ENCODE measurements at regions not wholly inside any gene's neighbourhood (a gene's known extent, or its start where the extent isn't known, plus 50 kb on each side); places are given as distances from the start of the nearest gene placed in this dataset.

DNA sequence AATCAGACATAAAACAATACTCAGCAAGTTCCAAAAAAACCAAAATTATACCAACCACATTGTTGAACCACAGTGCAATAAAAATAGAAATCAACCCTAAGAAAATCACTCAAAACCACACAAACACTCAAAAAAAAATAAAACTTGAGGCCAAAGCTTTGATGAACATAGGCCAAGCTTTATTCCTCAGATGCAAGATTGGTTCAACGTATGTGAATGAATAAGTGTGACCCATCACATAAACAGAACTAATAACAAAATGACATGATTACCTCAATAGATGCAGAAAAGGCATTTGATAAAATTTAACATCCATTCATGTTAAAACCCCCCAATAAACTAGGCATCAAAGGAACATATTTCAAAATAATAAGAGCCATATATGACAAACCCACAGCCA, 506.1 kb upstream of the FZD8 start:
- DNase-seq, result no peak

DNA sequence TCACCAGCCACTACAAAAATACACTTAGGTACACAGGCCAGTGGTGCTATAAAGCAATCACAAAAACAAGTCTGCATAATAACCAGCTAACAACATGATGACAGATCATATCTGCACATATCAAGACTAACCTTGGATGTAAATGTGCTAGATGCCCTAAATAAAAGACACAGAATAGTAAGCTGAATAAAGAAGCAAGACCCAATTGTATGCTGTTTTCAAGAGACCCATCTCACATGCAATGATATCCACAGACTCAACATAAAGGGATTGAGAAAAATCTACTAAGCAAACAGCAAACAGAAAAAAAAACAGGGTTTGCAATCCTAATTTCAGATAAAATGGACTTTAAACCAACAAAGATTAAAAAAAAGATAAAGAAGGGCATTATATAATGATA, 505.4 kb upstream of the FZD8 start:
- no peak for DNase-seq

DNA sequence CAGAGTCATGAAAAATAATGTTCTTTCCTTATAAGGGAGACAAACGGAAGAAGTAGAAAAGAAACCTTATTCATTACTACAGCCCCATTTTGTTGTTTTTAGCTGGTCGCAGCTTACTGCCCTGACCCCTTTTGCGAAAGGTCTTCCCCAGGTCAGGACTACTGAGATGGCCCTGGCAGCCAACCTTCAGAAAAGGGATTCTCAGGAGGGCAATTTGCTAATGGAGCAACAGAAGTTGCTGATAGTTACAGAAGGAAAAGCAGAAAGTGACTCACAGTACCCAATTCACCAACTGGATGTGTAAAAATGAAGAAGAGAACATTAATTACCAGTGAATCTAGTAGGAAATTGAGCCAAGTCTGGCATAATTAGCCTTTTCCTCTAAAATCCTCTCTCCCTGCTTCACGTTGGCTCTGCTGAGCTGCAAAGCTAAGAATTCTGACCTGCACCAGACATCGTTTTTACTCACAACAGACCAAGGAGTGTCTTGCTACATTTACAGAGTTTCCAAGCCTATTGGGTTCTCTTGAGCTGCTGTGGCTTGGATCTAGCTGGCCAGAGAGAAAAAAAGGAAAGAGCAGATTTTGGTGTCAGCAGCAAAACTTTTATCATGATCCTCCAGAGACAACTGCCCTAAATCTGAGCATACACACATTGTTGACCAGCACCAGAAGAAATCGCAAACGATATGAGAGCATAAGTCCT, 499.9 kb upstream of the FZD8 start:
- no peak for DNase-seq

DNA sequence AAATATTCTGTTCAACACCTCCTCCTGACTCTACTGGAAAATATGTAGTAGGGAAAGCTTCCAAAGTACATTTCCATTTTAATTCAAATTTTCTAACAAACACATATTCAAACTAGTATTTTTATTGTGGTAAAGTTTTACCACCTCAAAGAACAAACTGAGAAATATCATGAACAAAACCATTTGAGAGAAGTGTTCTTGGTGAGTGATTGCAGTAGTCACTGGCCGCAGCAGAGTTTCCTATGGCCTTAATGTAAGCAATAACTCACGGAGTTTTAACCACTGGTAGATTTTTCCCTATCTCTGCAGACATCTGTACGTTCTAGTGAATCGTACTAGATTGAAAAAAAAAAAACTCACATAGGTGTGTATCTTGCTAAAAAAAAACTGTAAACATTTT, 487.0 kb upstream of the FZD8 start:
- no peak for DNase-seq

DNA sequence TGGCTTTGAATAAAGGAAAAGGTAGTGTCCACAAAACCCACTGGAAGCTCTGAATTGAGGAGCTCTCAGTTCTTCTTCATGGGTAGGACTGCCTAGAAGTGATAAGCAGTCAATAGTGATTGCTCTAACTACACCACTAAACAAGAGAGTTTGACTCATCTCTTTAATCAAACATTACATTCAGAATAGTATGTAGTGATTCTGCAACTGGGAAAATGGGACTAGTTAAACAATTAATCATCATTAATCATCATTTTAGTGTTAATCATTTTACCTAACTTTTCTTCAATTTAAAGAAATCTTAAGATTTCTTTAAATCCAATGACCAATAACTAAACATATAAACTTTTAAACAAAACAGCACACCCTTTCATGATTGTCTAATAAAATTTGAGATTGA, 484.0 kb upstream of the FZD8 start:
- DNase-seq, result no peak

DNA sequence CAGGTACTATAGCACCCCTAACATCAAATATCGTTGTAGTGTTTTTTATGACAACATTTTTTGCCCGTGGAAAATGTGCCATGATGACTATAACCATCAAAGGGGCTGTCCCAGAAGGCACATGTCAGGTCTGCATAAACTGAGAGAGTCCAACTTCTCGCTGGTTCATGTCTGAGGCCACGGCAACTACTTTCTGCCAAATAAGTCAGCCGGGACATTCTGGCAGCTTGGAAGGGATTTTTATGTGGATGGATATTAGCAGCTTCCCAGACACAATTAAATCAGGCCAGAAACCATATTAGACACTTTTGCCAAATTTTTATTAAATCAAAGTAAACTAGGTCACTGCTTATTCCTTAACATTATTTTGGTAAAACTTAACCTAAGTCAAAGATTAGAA, 477.4 kb upstream of the FZD8 start:
- no peak for DNase-seq

DNA sequence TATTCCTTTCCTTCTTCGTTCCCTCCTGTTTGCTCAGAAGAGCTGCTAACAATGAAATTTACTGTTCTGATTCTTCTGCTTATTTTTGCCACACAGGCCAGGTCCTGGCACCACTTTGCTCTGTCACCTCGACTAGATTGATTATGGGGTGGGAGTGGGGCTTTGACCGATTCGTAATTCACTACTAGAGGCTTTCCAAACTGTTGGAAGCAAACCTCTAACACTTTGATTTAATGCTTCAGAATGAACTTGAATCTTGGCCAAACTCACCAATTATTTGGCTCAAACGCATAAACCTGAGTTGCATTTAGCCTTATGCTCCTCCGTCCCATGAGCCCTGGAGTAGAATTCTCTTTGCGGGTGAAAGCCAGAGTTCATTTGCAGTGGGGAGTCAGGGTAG, 476.2 kb upstream of the FZD8 start:
- no peak for DNase-seq

DNA sequence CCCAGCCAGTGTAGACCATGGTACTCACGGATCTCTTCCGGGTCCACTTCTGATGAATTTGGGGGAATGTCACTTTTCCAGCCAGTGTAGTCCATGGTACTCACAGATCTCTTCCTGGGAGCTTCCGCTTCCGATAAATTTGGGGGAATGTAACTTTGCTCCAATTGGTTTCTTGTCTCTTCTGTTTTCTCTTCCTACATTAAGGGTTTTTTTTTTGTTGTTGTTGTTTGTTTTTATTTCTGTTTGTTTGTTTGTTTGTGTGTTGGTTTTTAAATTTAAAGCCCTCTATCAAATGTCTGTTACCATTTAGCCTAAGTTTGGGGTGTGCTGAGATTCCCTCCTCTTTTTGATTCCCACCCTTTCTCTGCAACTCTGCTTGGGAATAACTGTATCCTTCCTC, 475.8 kb upstream of the FZD8 start:
- no peak for DNase-seq

DNA sequence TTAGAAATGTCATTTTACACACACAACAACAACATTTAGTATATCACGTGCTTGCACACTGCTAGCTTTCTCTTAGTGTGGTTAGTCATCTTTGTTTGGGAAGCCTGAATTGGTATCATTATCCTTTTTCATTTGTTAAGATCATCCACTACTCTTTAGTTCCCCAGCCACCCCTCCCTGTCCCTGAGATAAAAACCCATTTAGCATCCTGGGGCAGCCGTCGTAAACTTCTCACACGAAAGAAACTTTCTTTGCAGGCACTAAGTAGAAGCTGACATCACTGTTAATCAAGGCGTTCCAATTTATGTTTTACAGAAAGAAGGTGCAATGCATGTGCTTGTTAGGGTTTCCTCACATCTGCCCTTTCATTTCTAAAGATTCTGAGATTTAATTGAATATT, 475.1 kb upstream of the FZD8 start:
- DNase-seq, result no peak

DNA sequence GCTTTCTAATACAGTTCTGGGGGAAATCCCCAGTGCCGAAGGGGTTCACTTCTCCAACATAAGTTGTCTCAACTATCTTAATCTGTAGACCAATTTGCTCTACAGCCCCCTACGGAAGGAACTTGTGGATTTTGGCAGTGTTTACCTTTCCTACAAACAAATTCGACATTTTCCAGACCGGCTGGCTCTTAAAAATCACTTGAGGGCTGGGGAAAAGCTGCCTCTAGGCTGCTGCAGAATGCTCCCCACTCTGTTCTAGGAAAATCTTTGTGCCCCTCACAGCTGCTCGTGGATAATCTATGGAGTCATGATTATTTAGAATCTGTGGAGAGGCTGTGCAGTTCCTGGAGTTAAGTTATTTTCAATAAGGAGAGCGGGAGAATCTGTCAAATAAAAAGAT, 474.6 kb upstream of the FZD8 start:
- no peak for DNase-seq

DNA sequence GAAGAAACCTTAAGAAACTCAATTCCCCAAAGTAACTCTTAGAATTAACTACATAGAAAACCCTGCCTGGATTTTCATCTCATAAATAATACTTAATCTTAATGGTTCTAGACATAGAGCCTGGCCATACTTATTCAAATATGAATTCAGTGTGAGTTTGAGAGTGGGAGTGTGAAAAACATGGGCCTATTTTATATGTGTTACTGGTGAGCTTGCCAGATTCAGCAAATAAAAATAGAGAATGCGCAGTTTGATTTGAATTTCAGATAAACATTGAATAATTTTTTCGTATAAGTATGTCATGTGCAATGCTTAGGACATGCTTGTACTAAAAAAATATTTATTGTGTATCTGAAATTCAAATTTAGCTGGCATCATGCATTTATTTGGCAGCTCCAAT, 473.9 kb upstream of the FZD8 start:
- no peak for DNase-seq

DNA sequence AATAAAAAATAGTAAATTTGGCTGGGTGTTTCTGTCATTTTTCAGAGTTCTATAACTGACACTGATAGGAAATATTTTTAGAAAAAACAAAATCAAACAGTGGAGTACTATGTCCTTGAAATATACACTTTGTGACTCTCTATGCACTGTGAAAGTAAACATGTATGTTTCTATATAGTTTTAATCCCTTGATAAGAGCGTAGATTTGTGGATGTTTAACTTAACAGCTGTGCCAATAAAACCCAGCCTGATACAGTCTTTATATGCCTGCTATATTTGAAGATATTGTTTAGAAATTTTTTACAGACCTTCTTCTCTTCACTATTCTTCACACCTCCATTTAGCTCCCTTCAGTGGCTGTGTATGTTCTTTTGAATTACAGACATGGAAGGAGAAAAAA, 473.3 kb upstream of the FZD8 start:
- DNase-seq, result no peak

DNA sequence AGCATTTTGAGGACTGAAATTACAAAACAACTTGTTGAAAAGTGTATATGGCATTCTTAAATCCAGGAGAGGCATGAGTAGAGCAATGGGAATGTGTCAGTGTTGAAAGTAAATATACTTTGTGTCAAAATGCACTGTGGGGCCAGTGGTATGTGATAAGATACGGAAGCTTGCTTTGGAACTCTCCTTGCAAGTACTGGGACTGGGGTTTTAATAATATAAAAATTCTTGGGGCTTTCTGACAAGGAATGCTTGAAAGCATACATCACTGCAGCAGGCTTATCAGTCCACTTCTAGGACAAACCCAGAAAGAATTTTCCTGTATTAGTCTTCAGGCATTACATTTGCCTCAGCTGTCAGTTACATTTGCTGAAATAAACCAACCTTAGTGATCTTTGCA, 472.8 kb upstream of the FZD8 start:
- DNase-seq, result no peak

DNA sequence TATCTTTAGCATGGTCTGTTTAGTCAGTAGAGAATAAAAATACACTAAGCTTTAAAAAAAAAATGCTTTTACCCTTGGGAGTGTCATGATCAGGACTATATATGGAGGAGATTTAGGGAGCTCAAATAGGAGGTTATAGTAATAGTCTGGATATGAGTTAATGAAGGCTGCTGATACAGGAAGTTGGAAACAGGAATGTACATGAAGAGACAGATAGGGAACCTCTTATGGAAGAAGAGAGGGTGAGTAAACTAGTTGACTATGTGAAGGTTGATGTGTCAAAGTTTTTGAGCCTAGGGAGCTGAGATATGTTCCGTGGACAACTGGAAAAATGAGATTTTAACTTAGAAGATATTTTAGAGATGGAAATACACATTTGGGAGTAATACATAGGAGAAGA, 472.0 kb upstream of the FZD8 start:
- DNase-seq, result no peak

DNA sequence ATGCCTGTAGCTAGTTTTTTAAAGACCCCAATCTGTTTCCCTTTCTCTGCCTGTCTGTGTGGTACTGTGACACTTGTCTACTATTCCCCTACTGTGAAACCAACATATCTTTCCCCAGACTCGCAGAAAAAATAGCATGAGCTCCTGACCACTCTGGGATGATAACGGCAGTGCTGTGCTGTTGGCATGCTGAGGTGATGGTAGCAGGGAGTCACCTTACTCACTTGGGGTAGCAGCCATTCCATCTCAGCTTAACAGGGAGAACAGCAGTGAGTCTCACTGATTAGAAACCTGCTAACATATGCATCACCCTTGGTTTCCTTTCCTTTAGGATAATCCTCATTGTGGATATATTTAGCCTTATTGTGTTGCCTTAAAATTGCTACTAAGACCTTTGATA, 469.6 kb upstream of the FZD8 start:
- DNase-seq, result no peak

DNA sequence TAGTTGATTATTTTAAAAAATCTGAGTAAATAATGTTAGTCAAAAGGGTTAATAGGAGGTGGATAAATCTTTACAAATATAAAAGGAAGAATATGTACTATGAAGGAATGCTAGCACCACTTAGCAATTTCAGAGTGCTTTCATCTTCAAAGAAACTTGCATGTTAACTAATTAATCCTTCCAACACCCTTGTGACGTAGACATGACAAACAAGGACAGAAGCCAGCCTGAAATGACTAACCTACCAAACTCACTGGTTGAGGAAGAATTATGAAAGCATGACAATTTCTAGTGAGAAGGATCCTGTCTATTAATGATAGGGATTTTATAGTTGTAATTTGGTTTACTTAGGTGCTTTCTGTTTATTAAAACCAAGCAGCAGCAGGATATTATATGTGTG, 468.0 kb upstream of the FZD8 start:
- DNase-seq, result no peak

DNA sequence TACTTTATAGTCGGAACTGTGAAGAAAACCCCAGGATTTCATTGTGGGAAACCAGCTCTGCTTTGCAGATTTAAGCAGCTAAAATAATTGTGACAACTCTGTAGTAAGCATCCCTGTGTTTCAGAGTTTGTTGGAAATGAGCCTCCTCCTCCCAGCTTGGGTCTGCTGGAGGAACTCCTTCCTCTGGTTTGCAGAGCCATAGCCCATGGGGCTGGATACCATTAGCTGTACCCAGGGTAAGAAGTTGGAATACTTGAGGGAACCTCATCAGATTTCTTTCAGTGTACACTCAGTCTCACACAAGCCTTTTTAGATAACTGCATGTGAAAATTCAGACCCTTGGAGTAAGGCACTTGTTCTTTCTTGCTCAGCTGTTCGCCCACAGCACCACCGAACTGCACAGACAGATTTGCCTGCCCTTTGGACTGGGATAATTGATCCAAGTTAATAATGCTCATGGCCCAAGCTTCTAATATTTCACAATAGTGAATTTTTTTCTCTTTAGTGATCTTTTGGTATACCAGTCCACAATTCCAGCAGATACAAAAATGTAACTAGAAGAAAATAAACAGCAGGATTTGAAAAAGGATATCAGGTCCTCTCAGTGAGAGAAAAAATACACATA, 467.4 kb upstream of the FZD8 start:
- DNase-seq, result no peak

DNA sequence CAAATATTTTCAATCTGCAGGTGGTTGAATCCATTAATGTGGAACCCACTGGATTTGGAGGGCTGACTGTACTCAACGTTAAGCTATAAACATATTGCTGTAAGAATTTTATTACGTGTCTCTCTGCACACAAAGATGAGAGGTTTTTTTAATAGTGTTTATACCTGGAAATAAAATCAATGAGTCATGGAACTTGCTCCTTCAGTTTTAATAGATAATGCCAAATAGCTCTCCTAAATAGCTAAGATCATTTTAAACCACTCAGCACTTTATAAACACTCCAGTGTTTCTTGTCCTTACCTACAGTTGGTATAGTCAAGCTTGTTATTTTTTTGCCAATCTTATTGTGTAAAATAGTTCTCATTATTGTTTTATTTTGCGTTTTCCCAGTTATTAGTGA, 455.6 kb upstream of the FZD8 start:
- DNase-seq, result no peak

DNA sequence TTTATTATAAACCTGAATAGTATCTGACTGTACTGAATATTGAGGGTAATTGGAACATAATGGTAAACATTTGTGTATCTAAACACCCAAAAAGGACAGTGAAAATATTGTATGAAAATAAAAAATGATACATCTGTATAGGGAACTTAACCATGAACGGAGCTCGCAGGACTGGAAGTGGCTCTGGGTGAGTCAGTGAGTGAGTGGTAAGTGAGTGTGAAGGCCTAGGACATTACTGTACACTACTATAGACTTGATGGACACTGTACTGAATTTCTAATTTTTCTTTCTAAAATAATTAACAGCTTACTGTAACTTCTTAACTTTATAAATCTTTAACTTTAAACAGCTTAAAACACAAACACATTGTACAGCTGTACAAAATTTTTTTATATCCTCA, 454.5 kb upstream of the FZD8 start:
- DNase-seq, result no peak

DNA sequence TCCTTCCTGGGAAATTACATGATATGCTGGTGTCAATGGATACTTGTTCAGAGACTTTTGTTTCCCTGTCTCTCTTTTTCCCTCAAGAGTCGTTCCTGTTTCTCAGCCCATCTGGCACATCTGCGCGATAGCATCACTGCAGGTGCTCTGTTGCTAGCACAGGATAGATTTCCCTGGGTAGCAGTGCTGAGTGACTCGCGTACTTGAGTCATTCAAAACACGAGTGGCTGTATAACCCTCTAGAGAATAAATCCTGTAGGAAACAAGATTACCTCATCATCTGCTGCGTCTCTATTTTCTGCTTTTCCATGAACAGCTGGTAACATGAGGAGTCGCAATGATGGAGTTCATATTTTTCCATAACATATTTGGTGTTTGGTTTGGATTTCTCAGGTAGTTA, 452.0 kb upstream of the FZD8 start:
- no peak for DNase-seq

DNA sequence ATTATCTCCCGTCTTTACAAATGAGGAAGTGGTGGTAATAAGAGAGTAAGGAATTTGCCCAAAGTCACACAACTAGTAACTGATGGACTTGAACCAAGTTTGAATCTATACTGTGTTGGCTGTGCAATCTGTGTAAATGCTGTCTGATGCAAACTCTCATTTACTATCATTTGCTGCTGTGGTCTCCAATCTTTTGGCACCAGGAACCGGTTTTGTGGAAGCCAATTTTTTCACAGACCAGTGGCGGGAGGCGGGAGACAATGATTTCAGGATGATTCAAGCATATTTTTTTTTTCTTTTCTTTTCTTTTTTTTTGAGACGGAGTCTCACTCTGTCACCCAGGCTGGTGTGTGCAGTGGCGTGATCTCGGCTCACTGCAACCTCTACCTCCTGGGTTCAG, 450.0 kb upstream of the FZD8 start:
- no peak for DNase-seq

DNA sequence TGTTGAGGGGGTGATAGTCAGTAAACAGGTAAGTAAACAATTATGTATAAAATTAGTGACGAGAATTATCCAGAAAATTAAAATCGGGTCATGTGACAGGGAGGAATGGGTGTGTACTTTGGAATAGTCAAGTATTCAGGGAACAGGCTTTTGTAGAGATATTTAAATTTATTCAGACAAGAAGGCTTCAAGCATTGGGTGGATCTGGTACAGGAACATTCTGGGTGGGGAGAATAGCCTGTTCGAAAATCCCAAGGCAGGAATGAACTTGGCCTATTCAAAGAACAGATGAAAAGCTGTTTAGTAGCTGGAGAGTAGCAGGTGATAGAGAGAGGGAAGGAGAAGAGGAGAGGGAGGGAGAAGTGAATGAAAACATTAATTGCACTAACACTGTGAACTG, 448.9 kb upstream of the FZD8 start:
- DNase-seq, result no peak

DNA sequence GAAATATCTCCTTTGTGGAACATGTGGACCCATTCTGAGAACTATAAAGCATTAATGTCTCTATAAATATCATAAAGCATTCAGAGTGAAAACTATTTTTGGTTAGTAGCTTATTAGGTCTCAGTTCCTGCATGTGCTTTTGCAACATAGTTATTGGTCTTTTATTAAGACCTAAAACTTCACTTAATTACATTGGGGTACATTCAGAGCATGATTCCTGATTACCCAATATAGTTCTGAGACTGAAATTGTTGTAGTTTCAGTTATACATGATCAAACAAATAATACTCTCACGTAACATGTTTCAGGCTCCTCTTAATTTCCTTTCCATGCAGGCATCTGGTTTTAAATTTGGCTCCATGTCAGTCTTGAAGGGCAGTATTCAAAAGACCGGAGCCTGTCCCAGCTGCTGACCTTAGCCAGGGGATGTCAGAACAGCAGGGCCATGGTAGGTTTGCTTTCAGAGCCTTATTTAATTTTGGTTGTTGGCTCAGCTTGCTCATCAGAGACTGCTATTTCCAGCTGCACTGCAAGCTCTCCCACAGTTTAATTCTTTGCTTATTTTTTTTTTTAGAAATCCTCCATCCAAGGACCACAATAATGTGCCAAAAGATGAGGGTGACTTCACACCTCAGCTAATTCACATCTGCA, 447.8 kb upstream of the FZD8 start:
- DNase-seq, result no peak

Data from DMS 273 treated with DMSO at 0.1 percent for 48 hours (cell line).